Osteocyte (in vitro differentiated cells): ENCODE measurements at regions not wholly inside any gene's neighbourhood (a gene's known extent, or its start where the extent isn't known, plus 50 kb on each side); places are given as distances from the start of the nearest gene placed in this dataset.
"Not testable (repeated sequence)": the region's sequence is repeated elsewhere in the genome, so short reads cannot be mapped to it uniquely, and the experiment has no call there.

ENCODE experiments used
- DNase-seq: peaks from one replicate; pipeline ENCODE4 v3.0.0; 2021; ENCODE audit warnings: mixed read lengths; ENCODE audit not compliant: unreplicated experiment; ENCODE audit errors: extremely low spot score
- H3K27ac Mint-ChIP-seq: one replicate; pipeline ENCODE4 v1.8.0; 2021; ENCODE audit warnings: mild to moderate bottlenecking, mixed read lengths; ENCODE audit not compliant: unreplicated experiment
- H3K27me3 Mint-ChIP-seq: one replicate; pipeline ENCODE4 v1.8.0; 2021; ENCODE audit warnings: mixed read lengths; ENCODE audit not compliant: unreplicated experiment
- H3K36me3 Mint-ChIP-seq: one replicate; pipeline ENCODE4 v1.8.0; 2021; ENCODE audit warnings: mixed read lengths; ENCODE audit not compliant: unreplicated experiment
- H3K4me1 Mint-ChIP-seq: one replicate; pipeline ENCODE4 v1.8.0; 2021; ENCODE audit warnings: mixed read lengths; ENCODE audit not compliant: unreplicated experiment
- H3K4me3 Mint-ChIP-seq: one replicate; pipeline ENCODE4 v1.8.0; 2021; ENCODE audit warnings: mild to moderate bottlenecking, moderate library complexity, mixed read lengths; ENCODE audit not compliant: unreplicated experiment
- H3K9me3 Mint-ChIP-seq: one replicate; pipeline ENCODE4 v1.8.0; 2021; ENCODE audit warnings: mixed read lengths; ENCODE audit not compliant: unreplicated experiment
- TF ChIP-seq, protein P1 (sequence below): fragments of 200-600 bp; sonication (generic); IDR thresholded peaks from 2 replicates; pipeline ENCODE4 v1.5.0; 2021; ENCODE audit warnings: antibody characterized with exemption, mild to moderate bottlenecking, moderate library complexity

DNA sequence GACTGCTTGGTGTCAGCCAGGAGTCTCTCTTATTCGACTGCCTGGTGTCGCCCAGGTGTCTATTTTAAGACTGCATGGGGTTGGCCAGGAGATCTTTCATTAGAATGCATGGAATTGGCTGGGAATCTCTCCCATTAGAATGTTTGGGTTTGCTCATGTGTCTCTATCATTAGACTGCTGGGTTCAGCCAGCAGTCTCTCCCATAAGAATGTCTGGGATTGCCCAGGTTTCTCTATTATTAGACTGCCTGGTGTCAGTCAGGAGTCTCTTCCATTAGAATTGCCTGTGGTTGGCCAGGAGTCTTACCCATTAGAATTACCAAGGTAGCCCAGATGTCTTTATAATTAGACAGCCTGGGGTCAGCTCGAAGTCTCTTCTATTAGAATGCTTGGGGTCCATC is 1496.0 kb downstream of the UQCRFS1 start:
- Mint-ChIP-seq H3K27ac (no peak overlapping the region), H3K27me3 (no peaks in the 10 kb centered on the region), H3K36me3 (no peaks in the 10 kb centered on the region), H3K4me3 (no peak overlapping the region), H3K4me1 (no peaks in the 10 kb centered on the region), H3K9me3 (peaks cover 84% of the 10 kb centered on the region)
- no peak for DNase-seq
- TF ChIP-seq, protein P1, sequence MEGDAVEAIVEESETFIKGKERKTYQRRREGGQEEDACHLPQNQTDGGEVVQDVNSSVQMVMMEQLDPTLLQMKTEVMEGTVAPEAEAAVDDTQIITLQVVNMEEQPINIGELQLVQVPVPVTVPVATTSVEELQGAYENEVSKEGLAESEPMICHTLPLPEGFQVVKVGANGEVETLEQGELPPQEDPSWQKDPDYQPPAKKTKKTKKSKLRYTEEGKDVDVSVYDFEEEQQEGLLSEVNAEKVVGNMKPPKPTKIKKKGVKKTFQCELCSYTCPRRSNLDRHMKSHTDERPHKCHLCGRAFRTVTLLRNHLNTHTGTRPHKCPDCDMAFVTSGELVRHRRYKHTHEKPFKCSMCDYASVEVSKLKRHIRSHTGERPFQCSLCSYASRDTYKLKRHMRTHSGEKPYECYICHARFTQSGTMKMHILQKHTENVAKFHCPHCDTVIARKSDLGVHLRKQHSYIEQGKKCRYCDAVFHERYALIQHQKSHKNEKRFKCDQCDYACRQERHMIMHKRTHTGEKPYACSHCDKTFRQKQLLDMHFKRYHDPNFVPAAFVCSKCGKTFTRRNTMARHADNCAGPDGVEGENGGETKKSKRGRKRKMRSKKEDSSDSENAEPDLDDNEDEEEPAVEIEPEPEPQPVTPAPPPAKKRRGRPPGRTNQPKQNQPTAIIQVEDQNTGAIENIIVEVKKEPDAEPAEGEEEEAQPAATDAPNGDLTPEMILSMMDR = no peak

DNA sequence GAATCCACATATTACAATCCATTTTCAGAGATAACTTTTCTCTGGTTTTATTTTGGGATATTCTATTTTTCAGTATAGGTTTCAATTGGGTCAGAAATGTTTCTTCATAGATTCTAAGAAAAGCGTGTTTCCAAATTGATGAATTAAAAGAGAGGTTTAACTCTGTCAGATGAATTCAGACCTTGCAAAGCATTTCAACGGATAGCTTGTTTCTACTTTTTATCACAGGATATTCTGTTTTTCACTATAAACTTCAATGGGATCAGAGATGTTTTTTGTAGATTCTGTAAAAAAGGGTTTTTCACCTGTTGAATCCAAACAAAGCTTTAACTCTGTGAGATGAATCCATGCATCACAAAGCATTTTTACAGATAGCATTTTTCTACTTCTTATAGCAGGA is 1498.1 kb downstream of the UQCRFS1 start:
- TF ChIP-seq, protein P1 = no peak
- Mint-ChIP-seq H3K4me1 (no peaks in the 10 kb centered on the region), H3K9me3 (peaks cover 75% of the 10 kb centered on the region), H3K27me3 (no peaks in the 10 kb centered on the region), H3K4me3 (no peak overlapping the region), H3K36me3 (no peaks in the 10 kb centered on the region), H3K27ac (no peak overlapping the region)
- DNase-seq = no peak

DNA sequence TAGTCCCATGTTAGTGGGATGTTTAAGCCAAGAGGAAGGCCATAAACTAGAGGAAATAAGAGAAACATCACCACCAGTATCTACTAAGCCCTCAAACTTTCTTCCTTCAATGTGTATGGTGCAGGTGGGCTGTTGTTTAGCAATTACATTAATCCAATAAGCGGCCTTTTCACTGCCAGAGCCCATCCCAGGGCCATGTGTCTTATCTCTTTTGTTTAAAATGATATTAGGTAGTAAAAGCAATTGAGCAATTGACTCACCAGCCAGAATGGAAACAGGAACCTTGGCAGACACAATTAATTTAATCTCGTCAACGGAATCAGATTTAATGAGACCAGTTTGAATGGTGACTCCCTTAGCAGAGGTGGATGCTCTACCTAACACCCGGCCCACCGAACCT is 1503.5 kb downstream of the UQCRFS1 start:
- Mint-ChIP-seq H3K4me3 (no peak overlapping the region), H3K36me3 (no peaks in the 10 kb centered on the region), H3K9me3 (peaks cover 50% of the 10 kb centered on the region), H3K27me3 (no peaks in the 10 kb centered on the region), H3K27ac (no peak overlapping the region), H3K4me1 (no peaks in the 10 kb centered on the region)
- TF ChIP-seq, protein P1 = no peak
- no peak for DNase-seq

- H3K27me3 Mint-ChIP-seq, H3K36me3 Mint-ChIP-seq, H3K4me1 Mint-ChIP-seq, DNase-seq, H3K27ac Mint-ChIP-seq, H3K4me3 Mint-ChIP-seq: not testable (repeated sequence)
- H3K9me3 Mint-ChIP-seq = peaks cover 50% of the 10 kb centered on the region
These were observed 1504.0 kb downstream of the UQCRFS1 start for GRCh38 chr19:27708986-27709385.

GRCh38 chr19:27707026-27707425 is 1505.9 kb downstream of the UQCRFS1 start:
- peaks cover 49% of the 10 kb centered on the region for H3K9me3 Mint-ChIP-seq
- DNase-seq, H3K36me3 Mint-ChIP-seq, H3K27me3 Mint-ChIP-seq, H3K4me1 Mint-ChIP-seq, H3K27ac Mint-ChIP-seq, H3K4me3 Mint-ChIP-seq: not testable (repeated sequence)

GRCh38 chr19:27705896-27706295 is 1507.1 kb downstream of the UQCRFS1 start:
- Mint-ChIP-seq H3K9me3 (peaks cover 41% of the 10 kb centered on the region), H3K4me1 (no peaks in the 10 kb centered on the region), H3K36me3 (no peaks in the 10 kb centered on the region), H3K27me3 (no peaks in the 10 kb centered on the region), H3K4me3 (no peak overlapping the region), H3K27ac (no peak overlapping the region)
- TF ChIP-seq, protein P1 = no peak
- DNase-seq = no peak
